Aorta (tissue), 5 donors: ENCODE measurements at regions not wholly inside any gene's neighbourhood (a gene's known extent, or its start where the extent isn't known, plus 50 kb on each side); places are given as distances from the start of the nearest gene placed in this dataset.

Experiments used
- ATAC-seq: fragments of 200-7000 bp; cut with Tn5 transposase; one replicate; pipeline ENCODE4 v1.9.1; 2022; ENCODE audit warnings: moderate library complexity; ENCODE audit not compliant: low FRiP score
- DNase-seq, 2 donors: peaks; one replicate each; pipeline ENCODE4 v3.0.0-alpha.2; 2020
- H3K27ac ChIP-seq, 2 donors: one replicate each; pipeline ENCODE4 v1.5.1; 2013; ENCODE audit warnings: low read length in 2 of 2, mild to moderate bottlenecking in 2 of 2, moderate library complexity in 2 of 2, control low read depth in 1 of 2, inconsistent platforms in 1 of 2, low read depth in 1 of 2
- H3K27me3 ChIP-seq, 2 donors: one replicate each; pipeline ENCODE4 v1.6.1; 2013; ENCODE audit warnings: control low read depth in 1 of 2, low read length in 1 of 2, mild to moderate bottlenecking in 1 of 2, moderate library complexity in 1 of 2; ENCODE audit not compliant: insufficient read depth in 2 of 2, control insufficient read depth in 1 of 2
- H3K36me3 ChIP-seq, 2 donors: one replicate each; pipeline ENCODE4 v1.6.1; 2013; ENCODE audit warnings: control low read depth in 1 of 2, low read length in 1 of 2, mild to moderate bottlenecking in 1 of 2; ENCODE audit not compliant: insufficient read depth in 2 of 2, control insufficient read depth in 1 of 2
- H3K4me1 ChIP-seq, 2 donors: one replicate each; pipeline ENCODE4 v1.6.1; 2013; ENCODE audit warnings: low read length in 2 of 2, control low read depth in 1 of 2, mild to moderate bottlenecking in 1 of 2, moderate library complexity in 1 of 2; ENCODE audit not compliant: insufficient read depth in 2 of 2, control insufficient read depth in 1 of 2
- H3K4me3 ChIP-seq, 2 donors: one replicate each; pipeline ENCODE4 v1.5.1; 2013; ENCODE audit warnings: low read length in 2 of 2, control low read depth in 1 of 2, mild to moderate bottlenecking in 1 of 2
- H3K9me3 ChIP-seq: one replicate; pipeline ENCODE4 v1.6.1; 2013; ENCODE audit warnings: mild to moderate bottlenecking, low read length; ENCODE audit not compliant: control insufficient read depth
- WGBS, 2 donors: extraction: QIAGEN DNeasy Blood & Tissue Kit; methylation state at CpG; one replicate each; pipeline ENCODE4 v1.1.7; 2013; 5-methylcytosine and 5-hydroxymethylcytosine counted together
- intact Hi-C, 2 donors: fragments of 100-400 bp; cut with DNase I; formaldehyde crosslinking; loops; one replicate each; pipeline versions ENCODE4 v1.14.2 to v1.15.0; 2022
- donor health status: healthy with polysubstance abuse.
- donor health status: Bipolar disorder and iron deficiency.
- donor health status: DM: no; HTN: no; CAD: no.
- donor health status: DM: no; HTN: no; CAD: no.
- donor health status: DM: yes; HTN: yes; CAD: no.

GRCh38 chr10:36087006-36088005 is 445.2 kb upstream of the FZD8 start:
- Histone ChIP-seq H3K9me3 (no peaks in the 10 kb centered on the region), H3K27ac (no peak overlapping the region), H3K4me1 (no peaks in the 10 kb centered on the region), H3K36me3 (no peaks in the 10 kb centered on the region), H3K27me3 (no peaks in the 10 kb centered on the region), H3K4me3 (no peak overlapping the region)
- intact Hi-C loops, result no loop called here
- DNase-seq, result no peak
- ATAC-seq, result no peak
- WGBS, 2 donors, result 69 to 72% methylated on average over 10 of the region's 10 CpGs

- no peaks in the 10 kb centered on the region for H3K27me3 ChIP-seq
- H3K4me3 ChIP-seq, result no peak overlapping the region
- H3K9me3 ChIP-seq, result no peaks in the 10 kb centered on the region
- no peak for DNase-seq
- no peak overlapping the region for H3K27ac ChIP-seq
- 57 to 60% methylated on average over 4 of the region's 4 CpGs for WGBS, 2 donors
- intact Hi-C loops, result no loop called here
- no peaks in the 10 kb centered on the region for H3K36me3 ChIP-seq
- H3K4me1 ChIP-seq, result no peaks in the 10 kb centered on the region
- ATAC-seq, result no peak
Measured at GRCh38 chr10:36075196-36075595, 433.1 kb upstream of the FZD8 start.

GRCh38 chr10:36073796-36074345 is 431.8 kb upstream of the FZD8 start:
- WGBS, 2 donors, result 63 to 96% methylated on average over 2 of the region's 2 CpGs
- ATAC-seq, result no peak

GRCh38 chr10:36068542-36068941 is 426.4 kb upstream of the FZD8 start:
- ATAC-seq (no peak), DNase-seq (no peak)
- no peaks in the 10 kb centered on the region for H3K4me1 ChIP-seq
- no peak overlapping the region for H3K4me3 ChIP-seq
- no peaks in the 10 kb centered on the region for H3K27me3 ChIP-seq
- intact Hi-C loops, result no loop called here
- peaks cover 4% of the 10 kb centered on the region for H3K9me3 ChIP-seq
- H3K27ac ChIP-seq, result no peak overlapping the region
- no peaks in the 10 kb centered on the region for H3K36me3 ChIP-seq

More at GRCh38 chr10:36073796-36074345, 431.8 kb upstream of the FZD8 start:
- Histone ChIP-seq H3K4me3 (no peak overlapping the region), H3K36me3 (no peaks in the 10 kb centered on the region), H3K4me1 (no peaks in the 10 kb centered on the region), H3K27me3 (no peaks in the 10 kb centered on the region), H3K9me3 (no peaks in the 10 kb centered on the region), H3K27ac (no peak overlapping the region)
- intact Hi-C loops, result no loop called here
- no peak for DNase-seq

- 72 to 75% methylated on average over 2 of the region's 2 CpGs for WGBS, 2 donors
- DNase-seq, result no peak
- Histone ChIP-seq H3K27ac (no peak overlapping the region), H3K9me3 (peaks cover 4% of the 10 kb centered on the region), H3K4me3 (no peak overlapping the region), H3K36me3 (no peaks in the 10 kb centered on the region), H3K4me1 (no peaks in the 10 kb centered on the region), H3K27me3 (no peaks in the 10 kb centered on the region)
- ATAC-seq, result no peak
- intact Hi-C loops, result no loop called here
Measured at GRCh38 chr10:36067748-36068147, 425.7 kb upstream of the FZD8 start.

GRCh38 chr10:36066850-36067249 is 424.8 kb upstream of the FZD8 start:
- 96 to 100% methylated on average over 3 of the region's 3 CpGs for WGBS, 2 donors
- H3K4me3 ChIP-seq, result no peak overlapping the region
- DNase-seq (no peak), ATAC-seq (no peak)
- H3K36me3 ChIP-seq, result no peaks in the 10 kb centered on the region
- intact Hi-C loops, result no loop called here
- no peaks in the 10 kb centered on the region for H3K27me3 ChIP-seq
- H3K4me1 ChIP-seq, result no peaks in the 10 kb centered on the region
- no peak overlapping the region for H3K27ac ChIP-seq
- peaks cover 4% of the 10 kb centered on the region for H3K9me3 ChIP-seq

- H3K27me3 ChIP-seq, result no peaks in the 10 kb centered on the region
- WGBS, 2 donors, result 95 to 96% methylated on average over 2 of the region's 2 CpGs
- intact Hi-C loops, result no loop called here
- DNase-seq (no peak), ATAC-seq (no peak)
- no peaks in the 10 kb centered on the region for H3K36me3 ChIP-seq
- no peaks in the 10 kb centered on the region for H3K4me1 ChIP-seq
- no peak overlapping the region for H3K27ac ChIP-seq
- H3K4me3 ChIP-seq, result no peak overlapping the region
- H3K9me3 ChIP-seq, result peaks cover 4% of the 10 kb centered on the region
Measured at GRCh38 chr10:36066102-36066501, 424.0 kb upstream of the FZD8 start.

GRCh38 chr10:36063396-36063795 is 421.3 kb upstream of the FZD8 start:
- no peak overlapping the region for H3K4me3 ChIP-seq
- H3K36me3 ChIP-seq, result no peaks in the 10 kb centered on the region
- 66 to 73% methylated on average over 7 of the region's 7 CpGs for WGBS, 2 donors
- peaks cover 4% of the 10 kb centered on the region for H3K9me3 ChIP-seq
- no peaks in the 10 kb centered on the region for H3K4me1 ChIP-seq
- ATAC-seq (no peak), DNase-seq (no peak)
- no peak overlapping the region for H3K27ac ChIP-seq
- intact Hi-C loops, result no loop called here
- H3K27me3 ChIP-seq, result no peaks in the 10 kb centered on the region

GRCh38 chr10:36057731-36058130 is 415.6 kb upstream of the FZD8 start:
- DNase-seq, result no peak
- H3K27me3 ChIP-seq, result no peaks in the 10 kb centered on the region
- no peak overlapping the region for H3K27ac ChIP-seq
- ATAC-seq, result no peak
- no peaks in the 10 kb centered on the region for H3K4me1 ChIP-seq
- 88 to 90% methylated on average over 4 of the region's 4 CpGs for WGBS, 2 donors
- peaks cover 3% of the 10 kb centered on the region for H3K9me3 ChIP-seq
- H3K4me3 ChIP-seq, result no peak overlapping the region
- intact Hi-C loops, result no loop called here
- H3K36me3 ChIP-seq, result no peaks in the 10 kb centered on the region
